ENCODE measurements at regions not wholly inside any gene's neighbourhood (a gene's known extent, or its start where the extent isn't known, plus 50 kb on each side); places are given as distances from the start of the nearest gene placed in this dataset.

GRCh38 chr21:35938446-35938845, 121.9 kb downstream of the SETD4 start:
- no peak for DNase-seq (ENCODE audit: low read depth in 2 of 2)

- DNase-seq (ENCODE audit: low read depth in 2 of 2), result no peak
Observed at GRCh38 chr21:35933466-35933865, 126.9 kb downstream of the SETD4 start.

GRCh38 chr21:35932232-35932911, 128.0 kb downstream of the SETD4 start:
- no peak for DNase-seq (ENCODE audit: low read depth in 2 of 2)

GRCh38 chr21:35929901-35930300, 130.4 kb downstream of the SETD4 start:
- no peak for DNase-seq (ENCODE audit: low read depth in 2 of 2)

GRCh38 chr21:35927262-35927661, 133.1 kb downstream of the SETD4 start:
- no peak for DNase-seq (ENCODE audit: low read depth in 2 of 2)

- no peak for DNase-seq (ENCODE audit: low read depth in 2 of 2)
Observed at GRCh38 chr21:35926003-35926740, 134.2 kb downstream of the SETD4 start.

GRCh38 chr21:35925497-35925896, 134.8 kb downstream of the SETD4 start:
- DNase-seq (ENCODE audit: low read depth in 2 of 2), result no peak

GRCh38 chr21:35924714-35925301, 135.5 kb downstream of the SETD4 start:
- DNase-seq (ENCODE audit: low read depth in 2 of 2), result no peak

GRCh38 chr21:35923971-35924370, 136.4 kb downstream of the SETD4 start:
- DNase-seq (ENCODE audit: low read depth in 2 of 2), result no peak

GRCh38 chr21:35922618-35923017, 137.7 kb downstream of the SETD4 start:
- no peak for DNase-seq (ENCODE audit: low read depth in 2 of 2)

GRCh38 chr21:35921471-35921870, 138.9 kb downstream of the SETD4 start:
- no peak for DNase-seq (ENCODE audit: low read depth in 2 of 2)

GRCh38 chr21:35920436-35920835, 139.9 kb downstream of the SETD4 start:
- DNase-seq (ENCODE audit: low read depth in 2 of 2), result no peak

- no peak for DNase-seq (ENCODE audit: low read depth in 2 of 2)
Observed at GRCh38 chr21:35915030-35915429, 145.3 kb downstream of the SETD4 start.

- DNase-seq (ENCODE audit: low read depth in 2 of 2), result no peak
Observed at GRCh38 chr21:35911412-35912191, 148.7 kb downstream of the SETD4 start.

- DNase-seq (ENCODE audit: low read depth in 2 of 2), result no peak
Observed at GRCh38 chr21:35909456-35910223, 150.7 kb downstream of the SETD4 start.

GRCh38 chr21:35908311-35909078, 151.8 kb downstream of the SETD4 start:
- DNase-seq (ENCODE audit: low read depth in 2 of 2), result no peak

GRCh38 chr21:35906586-35906985, 153.7 kb downstream of the SETD4 start:
- DNase-seq (ENCODE audit: low read depth in 2 of 2), result no peak

GRCh38 chr21:35905963-35906345, 154.4 kb downstream of the SETD4 start:
- no peak for DNase-seq (ENCODE audit: low read depth in 2 of 2)

GRCh38 chr21:35905096-35905962, 155.0 kb downstream of the SETD4 start:
- DNase-seq (ENCODE audit: low read depth in 2 of 2), result no peak

GRCh38 chr21:35900539-35900938, 159.8 kb downstream of the SETD4 start:
- DNase-seq (ENCODE audit: low read depth in 2 of 2), result no peak
